Transverse colon (tissue), 4 donors: ENCODE measurements at regions not wholly inside any gene's neighbourhood (a gene's known extent, or its start where the extent isn't known, plus 50 kb on each side); places are given as distances from the start of the nearest gene placed in this dataset.

Experiments
- EP300 ChIP-seq: sonication (generic); formaldehyde crosslinking; IDR thresholded peaks from one replicate; pipeline ENCODE4 v1.6.1; 2017; ENCODE audit warnings: antibody characterized with exemption, low read depth
- POLR2A ChIP-seq: fragments of 450-650 bp; IDR thresholded peaks from one replicate; pipeline ENCODE4 v1.6.1; 2016; ENCODE audit warnings: antibody characterized with exemption, mild to moderate bottlenecking, moderate library complexity
- POLR2AphosphoS5 ChIP-seq, 3 donors: sonication (generic); formaldehyde crosslinking; IDR thresholded peaks; one replicate each; pipeline ENCODE4 v1.6.1; 2016; ENCODE audit warnings: antibody characterized with exemption in 3 of 3
- TF ChIP-seq, protein P1 (sequence below), 5 experiments: fragments of 200-600 bp in 3 of 5; fragments of 450-650 bp in 2 of 5; sonication (generic) in 3 of 5; IDR thresholded peaks; 1 replicate in 2 of 5; 2 replicates in 3 of 5; pipeline ENCODE4 v1.5.1; 2016 to 2017; ENCODE audit warnings: antibody characterized with exemption in 5 of 5, inconsistent platforms in 3 of 5, mild to moderate bottlenecking in 2 of 5, moderate library complexity in 1 of 5

DNA sequence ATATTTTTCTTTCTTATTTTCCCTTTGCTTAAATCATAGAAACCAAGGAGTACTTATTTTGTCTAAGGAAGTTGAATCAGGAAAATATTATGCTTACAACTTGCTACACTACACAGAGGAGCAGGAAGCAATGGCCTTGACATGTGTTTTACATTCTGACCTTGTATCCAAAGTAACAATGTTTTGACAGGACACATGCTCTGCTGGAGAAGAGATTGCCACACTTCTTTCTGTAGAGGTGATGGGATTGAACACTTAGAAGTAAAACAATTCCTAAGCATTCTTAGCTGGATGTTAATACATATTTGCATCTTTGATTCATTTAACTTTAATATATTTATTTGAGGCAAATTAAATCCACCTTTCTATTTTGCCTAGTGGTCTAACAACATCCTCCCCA lies 929.1 kb downstream of the DSC3 start:
- TF ChIP-seq, protein P1, sequence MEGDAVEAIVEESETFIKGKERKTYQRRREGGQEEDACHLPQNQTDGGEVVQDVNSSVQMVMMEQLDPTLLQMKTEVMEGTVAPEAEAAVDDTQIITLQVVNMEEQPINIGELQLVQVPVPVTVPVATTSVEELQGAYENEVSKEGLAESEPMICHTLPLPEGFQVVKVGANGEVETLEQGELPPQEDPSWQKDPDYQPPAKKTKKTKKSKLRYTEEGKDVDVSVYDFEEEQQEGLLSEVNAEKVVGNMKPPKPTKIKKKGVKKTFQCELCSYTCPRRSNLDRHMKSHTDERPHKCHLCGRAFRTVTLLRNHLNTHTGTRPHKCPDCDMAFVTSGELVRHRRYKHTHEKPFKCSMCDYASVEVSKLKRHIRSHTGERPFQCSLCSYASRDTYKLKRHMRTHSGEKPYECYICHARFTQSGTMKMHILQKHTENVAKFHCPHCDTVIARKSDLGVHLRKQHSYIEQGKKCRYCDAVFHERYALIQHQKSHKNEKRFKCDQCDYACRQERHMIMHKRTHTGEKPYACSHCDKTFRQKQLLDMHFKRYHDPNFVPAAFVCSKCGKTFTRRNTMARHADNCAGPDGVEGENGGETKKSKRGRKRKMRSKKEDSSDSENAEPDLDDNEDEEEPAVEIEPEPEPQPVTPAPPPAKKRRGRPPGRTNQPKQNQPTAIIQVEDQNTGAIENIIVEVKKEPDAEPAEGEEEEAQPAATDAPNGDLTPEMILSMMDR (IDR thresholded peaks at IDR 0.05): no peak
- TF ChIP-seq POLR2AphosphoS5 (IDR thresholded peaks at IDR 0.05) (no peak), POLR2A (no peak), EP300 (no peak)
